HG03571 (cell line): ENCODE measurements at regions not wholly inside any gene's neighbourhood (a gene's known extent, or its start where the extent isn't known, plus 50 kb on each side); places are given as distances from the start of the nearest gene placed in this dataset.

Experiments
- ATAC-seq: cut with Tn5 transposase; IDR thresholded peaks from one replicate; pipeline ENCODE4 v1.9.1; 2021; ENCODE audit not compliant: unreplicated experiment

- no peak for ATAC-seq
These were observed 127.5 kb upstream of the CDH13 start for GRCh38 chr16:82499302-82499701.

GRCh38 chr16:82497139-82497538, 129.6 kb upstream of the CDH13 start:
- no peak for ATAC-seq

- ATAC-seq: no peak
These were observed 138.3 kb upstream of the CDH13 start for GRCh38 chr16:82488460-82488859.

- ATAC-seq: no peak
These were observed 145.3 kb upstream of the CDH13 start for GRCh38 chr16:82481455-82481854.

- ATAC-seq: no peak
These were observed 150.0 kb upstream of the CDH13 start for GRCh38 chr16:82476786-82477185.

- ATAC-seq: no peak
These were observed 156.1 kb upstream of the CDH13 start for GRCh38 chr16:82470620-82471152.

GRCh38 chr16:82470016-82470415, 156.8 kb upstream of the CDH13 start:
- ATAC-seq: no peak

GRCh38 chr16:82464187-82464586, 162.6 kb upstream of the CDH13 start:
- no peak for ATAC-seq

GRCh38 chr16:82460766-82461165, 166.0 kb upstream of the CDH13 start:
- ATAC-seq: no peak

GRCh38 chr16:82459580-82460256, 167.1 kb upstream of the CDH13 start:
- no peak for ATAC-seq

GRCh38 chr16:82456683-82457082, 170.1 kb upstream of the CDH13 start:
- ATAC-seq: peak; percentile 81

- ATAC-seq: no peak
These were observed 172.2 kb upstream of the CDH13 start for GRCh38 chr16:82454566-82454965.

- no peak for ATAC-seq
These were observed 172.6 kb upstream of the CDH13 start for GRCh38 chr16:82454152-82454551.

GRCh38 chr16:82452004-82452756, 174.6 kb upstream of the CDH13 start:
- ATAC-seq: no peak

- no peak for ATAC-seq
These were observed 175.3 kb upstream of the CDH13 start for GRCh38 chr16:82451449-82451848.

- no peak for ATAC-seq
These were observed 186.4 kb upstream of the CDH13 start for GRCh38 chr16:82440336-82440735.

GRCh38 chr16:82439678-82440293, 187.0 kb upstream of the CDH13 start:
- ATAC-seq: no peak

GRCh38 chr16:82433042-82433441, 193.7 kb upstream of the CDH13 start:
- ATAC-seq: no peak

- ATAC-seq: no peak
These were observed 194.5 kb upstream of the CDH13 start for GRCh38 chr16:82432261-82432660.

- ATAC-seq: no peak
These were observed 201.1 kb upstream of the CDH13 start for GRCh38 chr16:82425661-82426060.

- no peak for ATAC-seq
These were observed 204.9 kb upstream of the CDH13 start for GRCh38 chr16:82421851-82422250.

GRCh38 chr16:82419332-82419731, 207.4 kb upstream of the CDH13 start:
- no peak for ATAC-seq
